ENCODE measurements at regions not wholly inside any gene's neighbourhood (a gene's known extent, or its start where the extent isn't known, plus 50 kb on each side); places are given as distances from the start of the nearest gene placed in this dataset.

DNA sequence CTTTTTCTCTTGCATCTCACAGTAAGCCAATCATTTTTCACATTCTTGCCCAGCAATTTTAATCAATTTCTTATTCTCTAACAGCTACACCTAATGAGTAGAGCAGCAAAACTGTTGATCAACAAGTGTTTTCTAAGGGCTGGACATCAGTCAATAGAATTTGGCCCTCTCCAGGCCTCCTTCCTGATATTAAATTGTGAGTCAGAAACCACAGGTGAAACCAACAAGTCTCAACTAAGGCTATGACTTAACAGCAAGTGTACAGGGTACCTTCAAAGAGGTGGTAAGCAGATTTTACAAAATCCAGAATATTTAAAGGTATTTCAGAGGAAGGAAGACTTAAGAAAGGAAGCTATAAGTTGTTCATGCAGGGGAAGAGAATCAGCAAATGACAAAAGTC, 156.5 kb upstream of the ARHGAP24 start:
- no peaks in the 10 kb centered on the region for H3K4me1 ChIP-seq (ENCODE audit: control insufficient read depth, extremely low read depth, insufficient read depth, low read length)
- dilution Hi-C loops (cut with MboI; ENCODE audit: extremely low pct_ligation_motif_present, low sequenced_read_pairs), result no loop called here
- H3K27ac ChIP-seq (ENCODE audit: insufficient read depth, low read depth, low read length), result no peak overlapping the region
- TF ChIP-seq, protein P1, sequence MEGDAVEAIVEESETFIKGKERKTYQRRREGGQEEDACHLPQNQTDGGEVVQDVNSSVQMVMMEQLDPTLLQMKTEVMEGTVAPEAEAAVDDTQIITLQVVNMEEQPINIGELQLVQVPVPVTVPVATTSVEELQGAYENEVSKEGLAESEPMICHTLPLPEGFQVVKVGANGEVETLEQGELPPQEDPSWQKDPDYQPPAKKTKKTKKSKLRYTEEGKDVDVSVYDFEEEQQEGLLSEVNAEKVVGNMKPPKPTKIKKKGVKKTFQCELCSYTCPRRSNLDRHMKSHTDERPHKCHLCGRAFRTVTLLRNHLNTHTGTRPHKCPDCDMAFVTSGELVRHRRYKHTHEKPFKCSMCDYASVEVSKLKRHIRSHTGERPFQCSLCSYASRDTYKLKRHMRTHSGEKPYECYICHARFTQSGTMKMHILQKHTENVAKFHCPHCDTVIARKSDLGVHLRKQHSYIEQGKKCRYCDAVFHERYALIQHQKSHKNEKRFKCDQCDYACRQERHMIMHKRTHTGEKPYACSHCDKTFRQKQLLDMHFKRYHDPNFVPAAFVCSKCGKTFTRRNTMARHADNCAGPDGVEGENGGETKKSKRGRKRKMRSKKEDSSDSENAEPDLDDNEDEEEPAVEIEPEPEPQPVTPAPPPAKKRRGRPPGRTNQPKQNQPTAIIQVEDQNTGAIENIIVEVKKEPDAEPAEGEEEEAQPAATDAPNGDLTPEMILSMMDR (IDR thresholded peaks at IDR 0.05; ENCODE audit: extremely low read depth in 1 of 2, insufficient read depth in 1 of 2, low read depth in 1 of 2, low read length in 2 of 2), result no peak
- TF ChIP-seq, protein P2, sequence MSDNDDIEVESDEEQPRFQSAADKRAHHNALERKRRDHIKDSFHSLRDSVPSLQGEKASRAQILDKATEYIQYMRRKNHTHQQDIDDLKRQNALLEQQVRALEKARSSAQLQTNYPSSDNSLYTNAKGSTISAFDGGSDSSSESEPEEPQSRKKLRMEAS (IDR thresholded peaks at IDR 0.05; ENCODE audit: insufficient read depth, insufficient read length), result no peak
- H3K9me1 ChIP-seq (replicated peaks; ENCODE audit: control insufficient read depth, extremely low read depth, insufficient read depth, low read length), result no peaks in the 10 kb centered on the region
- H3K27me3 ChIP-seq (ENCODE audit: control insufficient read depth in 2 of 2, insufficient read depth in 2 of 2, low read length in 2 of 2), result peaks cover 0 to 1% of the 10 kb centered on the region in 2 experiments
- no peak overlapping the region for H3K9ac ChIP-seq (replicated peaks; ENCODE audit: extremely low read depth, insufficient read depth, low read length)
- ChIA-PET CTCF (interaction anchor here (1.1 kb wide), 2 partner anchors 50 to 170 kb away, joined by 3 read pairs; no protein-coding TSS in a partner anchor), POLR2A (no interaction called here)
- intact Hi-C loops (cut with micrococcal nuclease), result no loop called here
- no peaks in the 10 kb centered on the region for H3K36me3 ChIP-seq (ENCODE audit: control insufficient read depth in 2 of 2, extremely low read depth in 1 of 2, insufficient read depth in 2 of 2, low read length in 2 of 2)
- BruUV-seq (replicated peaks), result no TSS peak
- no peaks in the 10 kb centered on the region for H3K79me2 ChIP-seq (ENCODE audit: control insufficient read depth, insufficient read depth, low read length)
- DNase-seq (ENCODE audit: low read depth, low spot score), result no peak
- no peak overlapping the region for H3K4me3 ChIP-seq (replicated peaks in 1 of 3; ENCODE audit: insufficient read depth in 1 of 3, low read depth in 1 of 3, low read length in 3 of 3)
- H3K4me2 ChIP-seq (ENCODE audit: insufficient read depth, low read length), result no peak overlapping the region
- no peaks in the 10 kb centered on the region for H4K20me1 ChIP-seq (replicated peaks; ENCODE audit: control insufficient read depth, extremely low read depth, insufficient read depth, low read length)
- no peak overlapping the region for H2AFZ ChIP-seq (ENCODE audit: low read depth, low read length)
- no peaks in the 10 kb centered on the region for H3K9me3 ChIP-seq (replicated peaks; ENCODE audit: control insufficient read depth, insufficient read depth, low read length)
- FAIRE-seq, result peak; percentile 26

DNA sequence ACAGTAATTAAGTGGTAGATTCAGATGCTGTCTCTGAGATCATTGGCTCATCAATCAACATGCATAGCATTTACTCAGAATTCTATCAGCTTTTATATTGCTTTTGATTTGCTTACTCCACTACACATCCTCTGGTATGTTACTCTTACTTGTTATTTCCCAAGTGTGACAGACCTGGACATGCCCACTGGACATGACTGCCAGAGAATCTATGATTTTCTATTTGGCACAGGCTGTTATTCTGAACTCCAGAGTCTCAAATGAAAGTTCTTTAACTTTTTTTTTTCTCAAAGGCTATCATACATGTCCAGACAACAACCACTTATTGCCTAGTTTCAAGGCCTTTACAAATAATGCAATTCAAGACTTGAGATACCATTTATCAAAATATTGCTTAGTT, 116.1 kb upstream of the ARHGAP24 start:
- Histone ChIP-seq H3K27me3 (ENCODE audit: control insufficient read depth in 2 of 2, insufficient read depth in 2 of 2, low read length in 2 of 2) (peaks cover 3 to 12% of the 10 kb centered on the region in 2 experiments), H4K20me1 (replicated peaks; ENCODE audit: control insufficient read depth, extremely low read depth, insufficient read depth, low read length) (no peaks in the 10 kb centered on the region), H3K9me1 (replicated peaks; ENCODE audit: control insufficient read depth, extremely low read depth, insufficient read depth, low read length) (no peaks in the 10 kb centered on the region), H3K4me3 (replicated peaks in 1 of 3; ENCODE audit: insufficient read depth in 1 of 3, low read depth in 1 of 3, low read length in 3 of 3) (no peak overlapping the region), H3K4me2 (ENCODE audit: insufficient read depth, low read length) (no peak overlapping the region), H3K9ac (replicated peaks; ENCODE audit: extremely low read depth, insufficient read depth, low read length) (no peak overlapping the region), H3K4me1 (ENCODE audit: control insufficient read depth, extremely low read depth, insufficient read depth, low read length) (no peaks in the 10 kb centered on the region), H2AFZ (ENCODE audit: low read depth, low read length) (no peak overlapping the region), H3K27ac (ENCODE audit: insufficient read depth, low read depth, low read length) (no peak overlapping the region), H3K79me2 (ENCODE audit: control insufficient read depth, insufficient read depth, low read length) (no peaks in the 10 kb centered on the region), H3K9me3 (replicated peaks; ENCODE audit: control insufficient read depth, insufficient read depth, low read length) (no peaks in the 10 kb centered on the region), H3K36me3 (ENCODE audit: control insufficient read depth in 2 of 2, extremely low read depth in 1 of 2, insufficient read depth in 2 of 2, low read length in 2 of 2) (no peaks in the 10 kb centered on the region)
- DNase-seq (ENCODE audit: low read depth, low spot score) (no peak), FAIRE-seq (no peak)
- BruUV-seq (replicated peaks), result no TSS peak
- ChIA-PET POLR2A (no interaction called here), CTCF (interaction anchor here (1.2 to 1.4 kb wide), 2 partner anchors 10 to 21 kb away, joined by 3 read pairs; no protein-coding TSS in a partner anchor)
- TF ChIP-seq JUN (IDR thresholded peaks at IDR 0.05; ENCODE audit: borderline replicate concordance, insufficient read depth, insufficient read length, low read depth) (no peak), MYC (IDR thresholded peaks at IDR 0.05; ENCODE audit: low read depth, low read length) (no peak), EZH2 (IDR thresholded peaks at IDR 0.05; ENCODE audit: borderline replicate concordance, low read depth, low read length, severe bottlenecking) (no peak), POLR2AphosphoS5 (IDR thresholded peaks at IDR 0.05; ENCODE audit: insufficient read depth, low read depth, low read length) (no peak), FOS (IDR thresholded peaks at IDR 0.05; ENCODE audit: borderline replicate concordance, insufficient read depth, low read length) (no peak), POLR2A (IDR thresholded peaks at IDR 0.05; ENCODE audit: low read depth, low read length) (no peak), GATA2 (IDR thresholded peaks at IDR 0.05; ENCODE audit: insufficient read depth, insufficient read length, low read depth, low read length) (no peak)
- TF ChIP-seq, protein P1 (IDR thresholded peaks at IDR 0.05; ENCODE audit: extremely low read depth in 1 of 2, insufficient read depth in 1 of 2, low read depth in 1 of 2, low read length in 2 of 2), result no peak
- TF ChIP-seq, protein P2 (IDR thresholded peaks at IDR 0.05; ENCODE audit: insufficient read depth, insufficient read length), result no peak
- dilution Hi-C loops (cut with MboI; ENCODE audit: extremely low pct_ligation_motif_present, low sequenced_read_pairs), result no loop called here
- intact Hi-C loops (cut with micrococcal nuclease), result no loop called here
